HepG2 (cell line): ENCODE measurements at regions not wholly inside any gene's neighbourhood (a gene's known extent, or its start where the extent isn't known, plus 50 kb on each side); places are given as distances from the start of the nearest gene placed in this dataset.

ENCODE experiments used
- ATAC-seq: fragments of 200-7000 bp; cut with Tn5 transposase; 3 replicates; pipeline ENCODE4 v1.9.1; 2020; ENCODE audit warnings: mild to moderate bottlenecking, moderate library complexity
- BruUV-seq: library from RNA; stranded (reverse); fragments of 400-500 nt; replicated peaks from 2 replicates; lab custom pipeline; 2021; lab: Mats Ljungman, UMichigan
- CTCF ChIA-PET: fragments of 300-600 bp; formaldehyde crosslinking; extraction: SDS; loops from one replicate; lab custom pipeline; 2021; ENCODE audit warnings: low total read pairs, inconsistent platforms, low intra/inter-chr PET ratio; lab: Yijun Ruan, JAX
- POLR2A ChIA-PET: fragments of 350-600 bp; sonication (Branson Sonifier 250); formaldehyde crosslinking; loops from one replicate; lab custom pipeline; 2020; ENCODE audit warnings: antibody characterized with exemption, inconsistent platforms; lab: Yijun Ruan, JAX
- DNase-seq: peaks from one replicate; pipeline ENCODE4 v3.0.0-alpha.2; 2015; ENCODE audit warnings: low spot score
- FAIRE-seq: peaks from 3 replicates; lab custom pipeline; 2011; peaks lifted over from hg19 to GRCh38; lab: Jason Lieb, UNC
- H2AFZ ChIP-seq: one replicate; pipeline ENCODE4 v1.6.1; 2011; ENCODE audit warnings: low read length, inconsistent platforms
- H3K27ac ChIP-seq: fragments of 300-600 bp; 3 replicates; pipeline ENCODE4 v1.8.0; 2011; ENCODE audit warnings: mixed run types, mild to moderate bottlenecking, mixed read lengths, low read length, inconsistent platforms; ENCODE audit not compliant: insufficient read depth; ENCODE audit errors: extremely low read length
- H3K27me3 ChIP-seq, 2 experiments: fragments of 200-600 bp in 1 of 2; 2 replicates in 1 of 2; 3 replicates in 1 of 2; pipeline versions ENCODE4 v1.6.0 to v1.8.0; 2011; ENCODE audit warnings: low read length in 2 of 2, mild to moderate bottlenecking in 2 of 2, moderate library complexity in 2 of 2, inconsistent platforms in 1 of 2; ENCODE audit not compliant: insufficient read depth in 2 of 2, control insufficient read depth in 1 of 2
- H3K36me3 ChIP-seq, 2 experiments: fragments of 200-600 bp in 1 of 2; replicated peaks in 1 of 2; 2 replicates in 1 of 2; 3 replicates in 1 of 2; pipeline versions ENCODE4 v1.5.1 to v1.8.0; 2011; ENCODE audit warnings: low read length in 2 of 2, inconsistent platforms in 1 of 2; ENCODE audit not compliant: insufficient read depth in 2 of 2, control insufficient read depth in 1 of 2
- H3K4me1 ChIP-seq: 2 replicates; pipeline ENCODE4 v1.5.1; 2012; ENCODE audit warnings: low read length, inconsistent platforms; ENCODE audit not compliant: insufficient read depth
- H3K4me2 ChIP-seq: 2 replicates; pipeline ENCODE4 v1.6.0; 2011; ENCODE audit warnings: low read depth, low read length, inconsistent platforms
- H3K4me3 ChIP-seq, 3 experiments: fragments of 200-600 bp in 1 of 3; sonication (generic), shearing (Covaris generic) in 1 of 3; replicated peaks in 1 of 3; 2 replicates each; pipeline ENCODE4 v1.5.1; 2011 to 2016; ENCODE audit warnings: low read length in 3 of 3, inconsistent platforms in 2 of 3, low read depth in 2 of 3, mild to moderate bottlenecking in 2 of 3, control low read depth in 1 of 3, mixed read lengths in 1 of 3; ENCODE audit not compliant: insufficient read depth in 1 of 3
- H3K79me2 ChIP-seq: one replicate; pipeline ENCODE4 v1.6.1; 2011; ENCODE audit warnings: low read length, inconsistent platforms; ENCODE audit not compliant: insufficient read depth
- H3K9ac ChIP-seq: 2 replicates; pipeline ENCODE4 v1.6.0; 2011; ENCODE audit warnings: mild to moderate bottlenecking, low read depth, low read length, inconsistent platforms; ENCODE audit not compliant: insufficient read depth
- H3K9me3 ChIP-seq: 2 replicates; pipeline ENCODE4 v1.5.1; 2012; ENCODE audit warnings: mild to moderate bottlenecking, low read length
- H4K20me1 ChIP-seq: 2 replicates; pipeline ENCODE4 v1.6.0; 2011; ENCODE audit warnings: inconsistent platforms, mild to moderate bottlenecking, low read length, moderate library complexity; ENCODE audit not compliant: insufficient read depth
- FOXO1 ChIP-seq: sonication (generic); formaldehyde crosslinking; IDR thresholded peaks from 2 replicates; pipeline ENCODE4 v1.4.0; 2020; ENCODE audit warnings: missing genetic modification reagents
- LCORL ChIP-seq, 2 experiments: fragments of 450-650 bp in 1 of 2; sonication (generic) in 1 of 2; formaldehyde crosslinking in 1 of 2; IDR thresholded peaks; 2 replicates each; pipeline versions ENCODE4 v1.5.0 to v1.6.1; 2017 to 2020; ENCODE audit warnings: antibody characterized with exemption in 1 of 2, missing genetic modification reagents in 1 of 2
- NFATC3 ChIP-seq: sonication (generic); formaldehyde crosslinking; IDR thresholded peaks from 2 replicates; pipeline ENCODE4 v1.5.1; 2020; ENCODE audit warnings: mild to moderate bottlenecking, missing genetic modification reagents
- PRPF4 ChIP-seq: fragments of 200-400 bp; formaldehyde crosslinking; IDR thresholded peaks from 2 replicates; pipeline ENCODE4 v1.6.1; 2016; ENCODE audit warnings: low read length, low read depth; ENCODE audit not compliant: poor library complexity, severe bottlenecking
- ZNF260 ChIP-seq: sonication (generic); formaldehyde crosslinking; IDR thresholded peaks from 2 replicates; pipeline ENCODE4 v1.4.0; 2020; ENCODE audit warnings: missing genetic modification reagents, low read depth, mild to moderate bottlenecking, borderline replicate concordance
- ZNF549 ChIP-seq: sonication (generic); formaldehyde crosslinking; IDR thresholded peaks from 2 replicates; pipeline ENCODE4 v1.5.0; 2020; ENCODE audit warnings: missing genetic modification reagents
- ZNF605 ChIP-seq: sonication (generic); formaldehyde crosslinking; IDR thresholded peaks from 2 replicates; pipeline ENCODE4 v1.8.0; 2022; ENCODE audit warnings: mild to moderate bottlenecking, missing genetic modification reagents
- ZNF839 ChIP-seq: sonication (generic); formaldehyde crosslinking; IDR thresholded peaks from 2 replicates; pipeline ENCODE4 v1.4.0; 2020; ENCODE audit warnings: missing genetic modification reagents, mild to moderate bottlenecking, borderline replicate concordance
- ZSCAN21 ChIP-seq: sonication (generic); formaldehyde crosslinking; IDR thresholded peaks from 2 replicates; pipeline ENCODE4 v1.8.0; 2022; ENCODE audit warnings: mild to moderate bottlenecking, missing genetic modification reagents, moderate library complexity, borderline replicate concordance
- WGBS: methylation state at CpG from one replicate; pipeline ENCODE4 v1.1.6; 2017; ENCODE audit warnings: low lambda C conversion rate; 5-methylcytosine and 5-hydroxymethylcytosine counted together
- in situ Hi-C: cut with HindIII; loops from 2 replicates; pipeline ENCODE4 v1.10.0; 2017; ENCODE audit warnings: low pct_unique_long_range_greater_than_20kb; ENCODE audit not compliant: extremely low pct_ligation_motif_present
- intact Hi-C: fragments of 100-400 bp; cut with micrococcal nuclease; formaldehyde crosslinking; loops from one replicate; pipeline ENCODE4 v1.10.0; 2022; ENCODE audit not compliant: unreplicated experiment
- TF ChIP-seq, protein P1 (sequence below): sonication (generic); formaldehyde crosslinking; IDR thresholded peaks from 2 replicates; pipeline ENCODE4 v1.5.0; 2020; ENCODE audit warnings: missing genetic modification reagents
- TF ChIP-seq, protein P2 (sequence below): IDR thresholded peaks from 2 replicates; pipeline ENCODE4 v1.6.1; 2016; ENCODE audit warnings: low read depth, control low read depth
- TF ChIP-seq, protein P3 (sequence below): sonication (generic); formaldehyde crosslinking; IDR thresholded peaks from 2 replicates; pipeline ENCODE4 v1.5.1; 2020; ENCODE audit warnings: mild to moderate bottlenecking, missing genetic modification reagents, moderate library complexity

DNA sequence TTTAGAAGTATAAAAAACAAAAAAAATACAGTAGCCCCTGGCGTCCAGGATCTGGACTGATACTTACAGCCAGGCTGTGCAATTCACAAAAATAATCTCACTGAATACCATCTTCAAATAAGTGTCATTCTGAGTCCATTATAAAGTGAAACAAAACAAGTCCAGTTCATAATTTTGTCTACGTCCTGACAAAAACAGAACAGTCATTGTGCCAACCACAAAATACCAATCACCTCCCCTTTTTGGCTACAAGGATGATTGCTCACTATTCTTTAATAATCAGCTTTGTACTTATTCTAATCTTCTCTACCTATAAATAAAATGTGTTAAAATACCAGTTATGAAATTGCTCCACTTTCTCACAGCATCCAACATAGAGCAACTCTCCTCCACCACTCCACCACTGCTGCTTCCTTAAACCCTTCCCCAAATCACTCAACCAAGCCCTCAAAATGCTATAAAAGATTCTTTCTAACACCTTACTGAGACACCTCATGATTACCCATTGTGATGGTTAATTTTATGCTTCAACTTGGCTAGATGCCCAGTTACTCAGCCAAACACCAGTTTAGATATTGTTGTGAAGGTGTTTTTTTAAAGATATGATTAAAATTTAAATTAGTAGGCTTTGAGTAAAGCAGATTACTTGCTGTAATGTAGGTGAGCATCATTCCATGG lies 479.8 kb upstream of the SEMA3A start:
- no peaks in the 10 kb centered on the region for H4K20me1 ChIP-seq
- H3K9me3 ChIP-seq: no peaks in the 10 kb centered on the region
- WGBS: 7% methylated on average over 2 of the region's 2 CpGs
- ChIA-PET CTCF (no interaction called here), POLR2A (no interaction called here)
- H3K9ac ChIP-seq: no peak overlapping the region
- ATAC-seq (no peak), DNase-seq (no peak), FAIRE-seq (no peak)
- no peaks in the 10 kb centered on the region for H3K79me2 ChIP-seq
- no peaks in the 10 kb centered on the region for H3K36me3 ChIP-seq
- no peaks in the 10 kb centered on the region for H3K4me1 ChIP-seq
- TF ChIP-seq ZNF549 (CRISPR knock-in tag) (no peak), NFATC3 (no peak), PRPF4 (no peak), FOXO1 (CRISPR knock-in tag) (no peak), ZNF839 (CRISPR knock-in tag) (no peak), ZNF260 (CRISPR knock-in tag) (no peak), LCORL (IDR thresholded peaks at IDR 0.05) (no peak), LCORL (CRISPR knock-in tag; IDR thresholded peaks at IDR 0.05) (no peak), ZNF605 (CRISPR knock-in tag) (no peak), ZSCAN21 (CRISPR knock-in tag) (no peak)
- TF ChIP-seq, protein P1, sequence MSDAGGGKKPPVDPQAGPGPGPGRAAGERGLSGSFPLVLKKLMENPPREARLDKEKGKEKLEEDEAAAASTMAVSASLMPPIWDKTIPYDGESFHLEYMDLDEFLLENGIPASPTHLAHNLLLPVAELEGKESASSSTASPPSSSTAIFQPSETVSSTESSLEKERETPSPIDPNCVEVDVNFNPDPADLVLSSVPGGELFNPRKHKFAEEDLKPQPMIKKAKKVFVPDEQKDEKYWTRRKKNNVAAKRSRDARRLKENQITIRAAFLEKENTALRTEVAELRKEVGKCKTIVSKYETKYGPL: no peak
- TF ChIP-seq, protein P2, sequence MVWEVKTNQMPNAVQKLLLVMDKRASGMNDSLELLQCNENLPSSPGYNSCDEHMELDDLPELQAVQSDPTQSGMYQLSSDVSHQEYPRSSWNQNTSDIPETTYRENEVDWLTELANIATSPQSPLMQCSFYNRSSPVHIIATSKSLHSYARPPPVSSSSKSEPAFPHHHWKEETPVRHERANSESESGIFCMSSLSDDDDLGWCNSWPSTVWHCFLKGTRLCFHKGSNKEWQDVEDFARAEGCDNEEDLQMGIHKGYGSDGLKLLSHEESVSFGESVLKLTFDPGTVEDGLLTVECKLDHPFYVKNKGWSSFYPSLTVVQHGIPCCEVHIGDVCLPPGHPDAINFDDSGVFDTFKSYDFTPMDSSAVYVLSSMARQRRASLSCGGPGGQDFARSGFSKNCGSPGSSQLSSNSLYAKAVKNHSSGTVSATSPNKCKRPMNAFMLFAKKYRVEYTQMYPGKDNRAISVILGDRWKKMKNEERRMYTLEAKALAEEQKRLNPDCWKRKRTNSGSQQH (CRISPR knock-in tag): no peak
- TF ChIP-seq, protein P3, sequence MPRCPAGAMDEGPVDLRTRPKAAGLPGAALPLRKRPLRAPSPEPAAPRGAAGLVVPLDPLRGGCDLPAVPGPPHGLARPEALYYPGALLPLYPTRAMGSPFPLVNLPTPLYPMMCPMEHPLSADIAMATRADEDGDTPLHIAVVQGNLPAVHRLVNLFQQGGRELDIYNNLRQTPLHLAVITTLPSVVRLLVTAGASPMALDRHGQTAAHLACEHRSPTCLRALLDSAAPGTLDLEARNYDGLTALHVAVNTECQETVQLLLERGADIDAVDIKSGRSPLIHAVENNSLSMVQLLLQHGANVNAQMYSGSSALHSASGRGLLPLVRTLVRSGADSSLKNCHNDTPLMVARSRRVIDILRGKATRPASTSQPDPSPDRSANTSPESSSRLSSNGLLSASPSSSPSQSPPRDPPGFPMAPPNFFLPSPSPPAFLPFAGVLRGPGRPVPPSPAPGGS (CRISPR knock-in tag): no peak
- H3K4me2 ChIP-seq: no peak overlapping the region
- H3K27me3 ChIP-seq: no peaks in the 10 kb centered on the region
- BruUV-seq: no TSS peak
- H3K4me3 ChIP-seq: no peak overlapping the region
- H2AFZ ChIP-seq: no peak overlapping the region
- H3K27ac ChIP-seq: no peak overlapping the region
- in situ Hi-C loops: no loop called here
- intact Hi-C loops: no loop called here
